Transverse colon (tissue), 4 donors: ENCODE measurements at regions not wholly inside any gene's neighbourhood (a gene's known extent, or its start where the extent isn't known, plus 50 kb on each side); places are given as distances from the start of the nearest gene placed in this dataset.

ENCODE experiments used
- DNase-seq: peaks from one replicate; pipeline ENCODE4 v3.0.0-alpha.2; 2019
- H3K27ac ChIP-seq, 4 donors: fragments of 200-600 bp; sonication (generic); 2 replicates each; pipeline ENCODE4 v1.5.1; 2016 to 2018; ENCODE audit warnings: inconsistent platforms in 4 of 4
- H3K27me3 ChIP-seq: fragments of 200-600 bp; sonication (generic); 2 replicates; pipeline ENCODE4 v1.5.1; 2017; ENCODE audit warnings: inconsistent platforms
- H3K36me3 ChIP-seq, 4 donors: fragments of 200-600 bp; sonication (generic); 2 replicates each; pipeline ENCODE4 v1.5.1; 2017 to 2019; ENCODE audit warnings: inconsistent platforms in 4 of 4
- H3K4me1 ChIP-seq, 4 donors: fragments of 200-600 bp; sonication (generic); 2 replicates each; pipeline ENCODE4 v1.5.1; 2017 to 2020; ENCODE audit warnings: inconsistent platforms in 4 of 4
- H3K4me3 ChIP-seq, 4 donors: fragments of 200-600 bp; sonication (generic); 1 replicate in 1 of 4; 2 replicates in 3 of 4; pipeline versions ENCODE4 v1.5.1 to v1.6.1; 2017 to 2019; ENCODE audit warnings: inconsistent platforms in 4 of 4
- H3K9me3 ChIP-seq, 2 donors: fragments of 200-600 bp; sonication (generic); 2 replicates each; pipeline ENCODE4 v1.5.1; 2017 to 2019; ENCODE audit warnings: inconsistent platforms in 2 of 2
- CTCF ChIP-seq, 5 experiments: fragments of 200-600 bp in 3 of 5; fragments of 450-650 bp in 2 of 5; sonication (generic) in 3 of 5; IDR thresholded peaks; 1 replicate in 2 of 5; 2 replicates in 3 of 5; pipeline ENCODE4 v1.5.1; 2016 to 2017; ENCODE audit warnings: antibody characterized with exemption in 5 of 5, inconsistent platforms in 3 of 5, mild to moderate bottlenecking in 2 of 5, moderate library complexity in 1 of 5
- EP300 ChIP-seq: sonication (generic); formaldehyde crosslinking; IDR thresholded peaks from one replicate; pipeline ENCODE4 v1.6.1; 2017; ENCODE audit warnings: antibody characterized with exemption, low read depth
- POLR2A ChIP-seq: fragments of 450-650 bp; IDR thresholded peaks from one replicate; pipeline ENCODE4 v1.6.1; 2016; ENCODE audit warnings: antibody characterized with exemption, mild to moderate bottlenecking, moderate library complexity
- POLR2AphosphoS5 ChIP-seq, 3 donors: sonication (generic); formaldehyde crosslinking; IDR thresholded peaks; one replicate each; pipeline ENCODE4 v1.6.1; 2016; ENCODE audit warnings: antibody characterized with exemption in 3 of 3
- WGBS, 2 donors: methylation state at CpG; one replicate each; pipeline ENCODE4 v1.1.5; 2018; ENCODE audit warnings: low coverage in 1 of 2; 5-methylcytosine and 5-hydroxymethylcytosine counted together
- in situ Hi-C, 4 donors: fragments of 200-750 bp; cut with MboI; loops; one replicate each; pipeline versions ENCODE4 v1.15.0 to v1.15.1; 2017; ENCODE audit warnings: low sequenced_read_pairs in 3 of 4, low pct_ligation_motif_present in 1 of 4, low pct_unique_long_range_greater_than_20kb in 1 of 4
- intact Hi-C: fragments of 100-400 bp; cut with DNase I; formaldehyde crosslinking; loops from one replicate; pipeline ENCODE4 v1.15.1; 2023; ENCODE audit warnings: low total_unique reads

DNA sequence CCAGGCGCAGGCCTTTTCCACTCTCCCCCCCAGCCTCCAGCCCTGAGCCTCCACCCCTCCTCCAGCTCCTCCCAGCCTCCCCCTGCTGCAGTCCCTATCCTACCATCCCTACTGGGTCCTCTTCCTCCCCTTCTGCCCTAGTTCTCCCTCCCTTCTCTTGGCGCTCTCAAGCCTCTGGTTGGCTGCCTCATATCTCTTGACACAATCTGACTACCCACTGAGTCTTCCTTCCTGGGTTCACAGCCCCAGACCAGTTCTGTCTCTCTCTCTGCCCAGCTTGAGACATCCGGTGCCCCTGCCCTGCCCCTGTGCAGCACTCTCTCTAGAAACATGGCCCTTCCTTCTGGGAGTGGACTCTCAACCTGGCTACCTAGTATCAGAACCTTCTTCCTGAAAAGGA, 76.2 kb downstream of the TSPAN17 start:
- 70 to 82% methylated on average over 3 of the region's 3 CpGs for WGBS, 2 donors
- in situ Hi-C loops: no loop called here
- Histone ChIP-seq H3K4me3 (no peak overlapping the region), H3K27me3 (peaks cover 26% of the 10 kb centered on the region), H3K36me3 (no peaks in the 10 kb centered on the region), H3K9me3 (no peaks in the 10 kb centered on the region), H3K4me1 (no peaks in the 10 kb centered on the region), H3K27ac (no peak overlapping the region)
- TF ChIP-seq EP300 (no peak), CTCF (IDR thresholded peaks at IDR 0.05) (no peak), POLR2AphosphoS5 (IDR thresholded peaks at IDR 0.05) (no peak), POLR2A (no peak)
- intact Hi-C loops: no loop called here
- DNase-seq: no peak

GRCh38 chr5:176724472-176724871, 77.2 kb downstream of the TSPAN17 start:
- DNase-seq: no peak
- TF ChIP-seq EP300: no peak
- no peak for TF ChIP-seq POLR2AphosphoS5 (IDR thresholded peaks at IDR 0.05)
- no peak for TF ChIP-seq POLR2A
- TF ChIP-seq CTCF (IDR thresholded peaks at IDR 0.05): no peak
- H3K36me3 ChIP-seq: no peaks in the 10 kb centered on the region
- in situ Hi-C loops (no loop called here), intact Hi-C loops (no loop called here)
- no peak overlapping the region for H3K4me3 ChIP-seq
- no peaks in the 10 kb centered on the region for H3K9me3 ChIP-seq
- no peak overlapping the region for H3K27ac ChIP-seq
- H3K27me3 ChIP-seq: peaks cover 35% of the 10 kb centered on the region
- 61 to 74% methylated on average over 6 to 8 of the region's 8 CpGs for WGBS, 2 donors
- no peaks in the 10 kb centered on the region for H3K4me1 ChIP-seq

DNA sequence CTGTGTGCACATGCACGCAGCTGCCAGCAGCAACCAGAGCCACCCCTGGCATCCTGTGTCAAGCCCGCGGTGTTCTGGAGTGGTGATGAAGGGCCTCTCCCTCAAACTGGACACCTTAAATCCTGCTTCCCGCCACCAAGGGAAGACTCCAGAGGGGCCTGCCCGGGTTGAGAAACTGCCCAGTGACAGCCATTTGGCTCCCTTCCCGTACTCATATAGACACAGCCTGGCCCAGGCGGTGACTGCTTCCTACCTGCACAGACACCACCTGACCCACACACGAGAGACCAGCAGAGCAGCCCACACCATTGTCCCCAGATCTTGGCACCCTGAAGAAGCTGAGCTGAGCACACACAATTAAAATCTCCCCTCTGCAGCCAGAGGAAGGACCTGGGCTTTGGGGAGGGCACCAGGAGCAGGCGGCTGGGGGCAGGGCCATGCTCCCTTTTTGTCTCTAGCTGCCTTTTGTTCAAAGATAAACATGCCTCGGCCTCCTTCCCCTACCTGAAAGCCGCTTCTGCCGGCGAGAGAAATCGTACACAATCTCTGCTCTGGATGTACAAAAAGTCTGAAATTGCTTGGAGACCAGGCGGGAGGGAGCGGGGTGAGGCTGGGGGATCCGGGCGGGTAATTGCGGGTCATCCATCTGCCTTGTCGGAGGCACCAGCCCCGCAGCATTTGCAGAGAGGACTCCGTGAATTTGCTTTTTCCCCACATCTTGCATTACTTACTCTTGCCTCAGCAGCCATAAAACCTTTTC, 78.4 kb downstream of the TSPAN17 start:
- WGBS, 2 donors: 54 to 80% methylated on average over 2 to 21 of the region's 22 CpGs
- H3K4me1 ChIP-seq: no peaks in the 10 kb centered on the region
- no peak overlapping the region for H3K27ac ChIP-seq
- no peak overlapping the region for H3K4me3 ChIP-seq
- H3K9me3 ChIP-seq: no peaks in the 10 kb centered on the region
- no peak for DNase-seq
- in situ Hi-C loops: no loop called here
- intact Hi-C loops: no loop called here
- TF ChIP-seq POLR2AphosphoS5 (IDR thresholded peaks at IDR 0.05): no peak
- no peak for TF ChIP-seq POLR2A
- TF ChIP-seq EP300: no peak
- TF ChIP-seq CTCF (IDR thresholded peaks at IDR 0.05): no peak
- peaks cover 42% of the 10 kb centered on the region for H3K27me3 ChIP-seq
- H3K36me3 ChIP-seq: no peaks in the 10 kb centered on the region

GRCh38 chr5:176726746-176727527, 79.7 kb downstream of the TSPAN17 start:
- Histone ChIP-seq H3K9me3 (no peaks in the 10 kb centered on the region), H3K36me3 (no peaks in the 10 kb centered on the region), H3K4me1 (no peaks in the 10 kb centered on the region), H3K27ac (no peak overlapping the region), H3K4me3 (no peak overlapping the region), H3K27me3 (peaks cover 44% of the 10 kb centered on the region)
- in situ Hi-C loops: no loop called here
- no peak for DNase-seq
- TF ChIP-seq POLR2AphosphoS5 (IDR thresholded peaks at IDR 0.05): no peak
- TF ChIP-seq CTCF (IDR thresholded peaks at IDR 0.05): no peak
- no peak for TF ChIP-seq POLR2A
- no peak for TF ChIP-seq EP300
- intact Hi-C loops: no loop called here
- 60 to 74% methylated on average over 1 to 25 of the region's 25 CpGs for WGBS, 2 donors
